GM23338 (cell line): ENCODE measurements at regions not wholly inside any gene's neighbourhood (a gene's known extent, or its start where the extent isn't known, plus 50 kb on each side); places are given as distances from the start of the nearest gene placed in this dataset.
A peak's percentile ranks its signal among the peaks of the same experiment; 100 is the strongest.

Experiments used
- ATAC-seq: fragments of 200-7000 bp; cut with Tn5 transposase; 3 replicates; pipeline ENCODE4 v1.9.1; 2020
- DNase-seq: peaks from one replicate; pipeline ENCODE4 v3.0.0-alpha.2; 2015; ENCODE audit warnings: low spot score
- H2AFZ ChIP-seq: fragments of 200-600 bp; sonication (generic); 2 replicates; pipeline ENCODE4 v1.8.0; 2016; ENCODE audit warnings: antibody characterized with exemption, mild to moderate bottlenecking, moderate library complexity
- H3F3A ChIP-seq: fragments of 200-600 bp; sonication (generic); replicated peaks from 2 replicates; pipeline ENCODE4 v1.8.0; 2017; ENCODE audit warnings: antibody characterized with exemption, mixed run types, low read depth
- H3K27ac ChIP-seq: fragments of 200-600 bp; sonication (generic); 2 replicates; pipeline ENCODE4 v1.6.1; 2016; ENCODE audit warnings: low read depth
- H3K27me3 ChIP-seq: fragments of 200-600 bp; sonication (generic); 2 replicates; pipeline ENCODE4 v1.8.0; 2016; ENCODE audit warnings: mild to moderate bottlenecking, mixed run types, moderate library complexity; ENCODE audit not compliant: insufficient read depth
- H3K36me3 ChIP-seq: fragments of 200-600 bp; sonication (generic); 2 replicates; pipeline ENCODE4 v1.8.0; 2016; ENCODE audit warnings: mild to moderate bottlenecking; ENCODE audit not compliant: insufficient read depth
- H3K4me1 ChIP-seq: fragments of 200-600 bp; sonication (generic); 2 replicates; pipeline ENCODE4 v1.8.0; 2016; ENCODE audit warnings: mild to moderate bottlenecking, moderate library complexity; ENCODE audit not compliant: insufficient read depth
- H3K4me2 ChIP-seq: fragments of 200-600 bp; sonication (generic); 2 replicates; pipeline ENCODE4 v1.7.1; 2017; ENCODE audit warnings: mixed run types
- H3K4me3 ChIP-seq: fragments of 200-600 bp; sonication (generic); 2 replicates; pipeline ENCODE4 v1.6.1; 2016; ENCODE audit warnings: mixed run types
- H3K79me2 ChIP-seq: fragments of 200-600 bp; sonication (generic); replicated peaks from 2 replicates; pipeline ENCODE4 v1.8.0; 2017; ENCODE audit warnings: mild to moderate bottlenecking; ENCODE audit not compliant: insufficient read depth
- H3K9me2 ChIP-seq: fragments of 200-600 bp; sonication (generic); 2 replicates; pipeline ENCODE4 v1.8.0; 2017; ENCODE audit not compliant: insufficient read depth
- H4K20me1 ChIP-seq: fragments of 200-600 bp; sonication (generic); replicated peaks from 2 replicates; pipeline ENCODE4 v1.8.0; 2017; ENCODE audit warnings: mild to moderate bottlenecking; ENCODE audit not compliant: insufficient read depth
- H3K27ac Mint-ChIP-seq: 2 replicates; pipeline ENCODE4 v1.8.0; 2020; ENCODE audit warnings: inconsistent platforms, mild to moderate bottlenecking, moderate library complexity, mixed read lengths
- H3K27me3 Mint-ChIP-seq: 3 replicates; pipeline ENCODE4 v1.8.0; 2022; ENCODE audit warnings: low read depth, mild to moderate bottlenecking, moderate library complexity, mixed read lengths, inconsistent platforms; ENCODE audit not compliant: insufficient read depth, poor library complexity
- H3K36me3 Mint-ChIP-seq: 3 replicates; pipeline ENCODE4 v1.8.0; 2021; ENCODE audit warnings: low read depth, mild to moderate bottlenecking, inconsistent platforms, moderate library complexity, mixed read lengths
- H3K4me1 Mint-ChIP-seq: 3 replicates; pipeline ENCODE4 v1.8.0; 2020; ENCODE audit warnings: mild to moderate bottlenecking, inconsistent platforms, mixed read lengths
- H3K4me3 Mint-ChIP-seq: 3 replicates; pipeline ENCODE4 v1.8.0; 2021; ENCODE audit warnings: moderate library complexity, mild to moderate bottlenecking, inconsistent platforms, mixed read lengths
- H3K9me3 Mint-ChIP-seq: 3 replicates; pipeline ENCODE4 v1.8.0; 2020; ENCODE audit warnings: moderate library complexity, mild to moderate bottlenecking, inconsistent platforms, mixed read lengths
- EZH2phosphoT487 ChIP-seq: fragments of 200-600 bp; sonication (generic); IDR thresholded peaks from one replicate; pipeline ENCODE4 v1.8.1; 2018; ENCODE audit warnings: antibody characterized with exemption; ENCODE audit not compliant: unreplicated experiment
- NANOG ChIP-seq: IDR thresholded peaks from 2 replicates; pipeline ENCODE4 v1.6.1; 2016; ENCODE audit warnings: antibody characterized with exemption, borderline replicate concordance
- STAT1 ChIP-seq: IDR thresholded peaks from one replicate; pipeline ENCODE4 v1.6.1; 2016; ENCODE audit warnings: antibody characterized with exemption; ENCODE audit not compliant: unreplicated experiment
- ZNF114 ChIP-seq: fragments of 250-450 bp; sonication (Bioruptor Pico); IDR thresholded peaks from 2 replicates; pipeline ENCODE4 v1.5.0; 2020; ENCODE audit warnings: mild to moderate bottlenecking, moderate library complexity
- TF ChIP-seq, protein P1 (sequence below): IDR thresholded peaks from one replicate; pipeline ENCODE4 v1.6.1; 2018; ENCODE audit warnings: antibody characterized with exemption; ENCODE audit not compliant: unreplicated experiment
- TF ChIP-seq, protein P2 (sequence below): fragments of 250-450 bp; sonication (Bioruptor Pico); IDR thresholded peaks from 2 replicates; pipeline ENCODE4 v1.5.0; 2020; ENCODE audit warnings: mild to moderate bottlenecking, moderate library complexity

DNA sequence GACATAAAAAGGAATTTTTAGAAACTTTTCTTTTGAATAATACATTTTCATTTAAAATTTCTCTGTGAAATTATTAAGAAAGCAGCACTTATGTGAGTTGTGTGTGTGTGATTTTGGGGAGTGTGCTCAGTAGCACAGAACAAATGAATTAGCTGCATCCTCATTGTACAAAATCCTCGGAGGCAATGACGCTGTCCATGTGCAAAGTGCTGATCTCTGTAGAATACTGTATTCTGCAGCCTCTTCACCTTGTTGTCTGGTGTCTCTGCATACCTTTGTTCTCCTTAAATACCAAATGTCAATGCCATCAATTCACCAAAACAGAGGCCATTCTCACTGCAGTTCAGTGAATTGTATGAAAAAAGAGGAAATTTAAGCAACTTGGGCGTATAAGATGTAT is 838.4 kb downstream of the QKI start:
- Mint-ChIP-seq H3K36me3 (peaks cover 4% of the 10 kb centered on the region; the same call in 2 of the 3 replicates), H3K27ac (no peak overlapping the region), H3K9me3 (no peaks in the 10 kb centered on the region; the same call in 2 of the 3 replicates), H3K27me3 (peaks cover 1% of the 10 kb centered on the region), H3K4me3 (no peak overlapping the region), H3K4me1 (peaks cover 15% of the 10 kb centered on the region)
- ATAC-seq (peak; percentile 53; the same call in 2 of the 3 replicates), DNase-seq (peak; percentile 44)
- TF ChIP-seq ZNF114 (CRISPR knock-in tag): no peak
- TF ChIP-seq, protein P1, sequence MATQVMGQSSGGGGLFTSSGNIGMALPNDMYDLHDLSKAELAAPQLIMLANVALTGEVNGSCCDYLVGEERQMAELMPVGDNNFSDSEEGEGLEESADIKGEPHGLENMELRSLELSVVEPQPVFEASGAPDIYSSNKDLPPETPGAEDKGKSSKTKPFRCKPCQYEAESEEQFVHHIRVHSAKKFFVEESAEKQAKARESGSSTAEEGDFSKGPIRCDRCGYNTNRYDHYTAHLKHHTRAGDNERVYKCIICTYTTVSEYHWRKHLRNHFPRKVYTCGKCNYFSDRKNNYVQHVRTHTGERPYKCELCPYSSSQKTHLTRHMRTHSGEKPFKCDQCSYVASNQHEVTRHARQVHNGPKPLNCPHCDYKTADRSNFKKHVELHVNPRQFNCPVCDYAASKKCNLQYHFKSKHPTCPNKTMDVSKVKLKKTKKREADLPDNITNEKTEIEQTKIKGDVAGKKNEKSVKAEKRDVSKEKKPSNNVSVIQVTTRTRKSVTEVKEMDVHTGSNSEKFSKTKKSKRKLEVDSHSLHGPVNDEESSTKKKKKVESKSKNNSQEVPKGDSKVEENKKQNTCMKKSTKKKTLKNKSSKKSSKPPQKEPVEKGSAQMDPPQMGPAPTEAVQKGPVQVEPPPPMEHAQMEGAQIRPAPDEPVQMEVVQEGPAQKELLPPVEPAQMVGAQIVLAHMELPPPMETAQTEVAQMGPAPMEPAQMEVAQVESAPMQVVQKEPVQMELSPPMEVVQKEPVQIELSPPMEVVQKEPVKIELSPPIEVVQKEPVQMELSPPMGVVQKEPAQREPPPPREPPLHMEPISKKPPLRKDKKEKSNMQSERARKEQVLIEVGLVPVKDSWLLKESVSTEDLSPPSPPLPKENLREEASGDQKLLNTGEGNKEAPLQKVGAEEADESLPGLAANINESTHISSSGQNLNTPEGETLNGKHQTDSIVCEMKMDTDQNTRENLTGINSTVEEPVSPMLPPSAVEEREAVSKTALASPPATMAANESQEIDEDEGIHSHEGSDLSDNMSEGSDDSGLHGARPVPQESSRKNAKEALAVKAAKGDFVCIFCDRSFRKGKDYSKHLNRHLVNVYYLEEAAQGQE: peak; percentile 81
- Histone ChIP-seq H3F3A (no peaks in the 10 kb centered on the region), H3K4me2 (no peak overlapping the region), H3K27ac (no peak overlapping the region), H2AFZ (no peak overlapping the region), H4K20me1 (no peaks in the 10 kb centered on the region), H3K9me2 (no peaks in the 10 kb centered on the region; the same call in 1 of the 2 replicates), H3K4me1 (peaks cover 16% of the 10 kb centered on the region; the same call in 1 of the 2 replicates), H3K27me3 (no peaks in the 10 kb centered on the region), H3K36me3 (no peaks in the 10 kb centered on the region), H3K79me2 (no peaks in the 10 kb centered on the region), H3K4me3 (no peak overlapping the region)

DNA sequence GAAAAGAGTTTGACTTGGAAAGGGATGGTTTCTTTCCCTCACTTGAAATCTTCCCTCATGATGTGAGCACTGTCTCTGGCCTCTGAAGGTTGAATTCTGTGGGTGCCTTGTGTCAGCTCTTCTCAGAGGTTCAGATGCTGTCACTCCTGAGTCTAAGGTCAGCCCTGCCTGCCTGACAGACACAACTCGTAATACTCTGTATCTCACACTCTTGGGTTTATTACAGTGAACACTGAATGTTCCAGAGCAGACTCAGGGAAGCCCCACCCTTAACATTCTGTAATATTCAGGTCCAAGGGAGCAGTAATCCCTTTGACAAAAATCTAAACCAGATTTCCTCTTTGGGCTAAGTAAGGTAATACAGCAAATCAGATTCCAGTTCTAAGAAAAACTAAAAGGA is 837.8 kb downstream of the QKI start:
- H3K27me3 Mint-ChIP-seq: peaks cover 1% of the 10 kb centered on the region
- H3K4me3 Mint-ChIP-seq: no peak overlapping the region
- no peaks in the 10 kb centered on the region; the same call in 2 of the 3 replicates for H3K9me3 Mint-ChIP-seq
- TF ChIP-seq EZH2phosphoT487: no peak
- peaks cover 15% of the 10 kb centered on the region for H3K4me1 Mint-ChIP-seq
- no peaks in the 10 kb centered on the region; the same call in 1 of the 2 replicates for H3K9me2 ChIP-seq
- peaks cover 16% of the 10 kb centered on the region; the same call in 1 of the 2 replicates for H3K4me1 ChIP-seq
- no peaks in the 10 kb centered on the region for H4K20me1 ChIP-seq
- no peaks in the 10 kb centered on the region for H3K36me3 ChIP-seq
- no peak overlapping the region for H3K27ac Mint-ChIP-seq
- H3K36me3 Mint-ChIP-seq: peaks cover 4% of the 10 kb centered on the region; the same call in 2 of the 3 replicates
- H3K27ac ChIP-seq: no peak overlapping the region
- H3K27me3 ChIP-seq: no peaks in the 10 kb centered on the region
- no peaks in the 10 kb centered on the region for H3K79me2 ChIP-seq
- DNase-seq (no peak), ATAC-seq (no peak)
- no peak overlapping the region for H3K4me3 ChIP-seq
- H3K4me2 ChIP-seq: no peak overlapping the region
- no peak overlapping the region for H2AFZ ChIP-seq
- no peaks in the 10 kb centered on the region for H3F3A ChIP-seq

DNA sequence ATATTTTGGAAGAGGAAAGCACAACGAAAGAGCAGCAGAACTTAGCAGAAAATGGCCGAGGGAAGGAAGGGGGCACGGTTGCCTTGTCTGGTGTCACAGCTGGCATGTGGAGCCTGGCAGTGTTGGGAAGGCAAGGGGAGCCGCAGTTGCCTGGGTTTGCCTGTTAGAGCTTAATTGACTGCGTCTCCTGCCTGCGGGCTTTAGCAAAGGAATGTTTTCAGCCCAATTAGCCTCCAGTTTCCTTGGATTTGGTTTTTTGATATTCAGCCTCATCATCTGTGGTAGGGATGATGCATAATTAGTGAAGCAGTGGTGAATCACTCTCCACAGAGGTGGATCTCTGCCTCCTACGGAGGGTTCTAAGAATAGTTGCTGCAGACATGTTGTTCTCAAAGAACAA is 832.6 kb downstream of the QKI start:
- DNase-seq (no peak), ATAC-seq (no peak)
- Histone ChIP-seq H3K36me3 (no peaks in the 10 kb centered on the region), H3K27me3 (no peaks in the 10 kb centered on the region), H2AFZ (no peak overlapping the region), H3K4me2 (no peak overlapping the region), H3K9me2 (peaks cover 10% of the 10 kb centered on the region; the same call in 1 of the 2 replicates), H3K79me2 (no peaks in the 10 kb centered on the region), H3K4me1 (peaks cover 10% of the 10 kb centered on the region; the same call in 1 of the 2 replicates), H4K20me1 (no peaks in the 10 kb centered on the region), H3K27ac (no peak overlapping the region), H3K4me3 (no peak overlapping the region), H3F3A (no peaks in the 10 kb centered on the region)
- H3K36me3 Mint-ChIP-seq: no peaks in the 10 kb centered on the region
- H3K4me1 Mint-ChIP-seq: peaks cover 5% of the 10 kb centered on the region
- no peaks in the 10 kb centered on the region for H3K27me3 Mint-ChIP-seq
- H3K9me3 Mint-ChIP-seq: no peaks in the 10 kb centered on the region; the same call in 2 of the 3 replicates
- no peak overlapping the region for H3K4me3 Mint-ChIP-seq
- no peak overlapping the region for H3K27ac Mint-ChIP-seq
- TF ChIP-seq STAT1 (no peak), NANOG (no peak)
- TF ChIP-seq, protein P2, sequence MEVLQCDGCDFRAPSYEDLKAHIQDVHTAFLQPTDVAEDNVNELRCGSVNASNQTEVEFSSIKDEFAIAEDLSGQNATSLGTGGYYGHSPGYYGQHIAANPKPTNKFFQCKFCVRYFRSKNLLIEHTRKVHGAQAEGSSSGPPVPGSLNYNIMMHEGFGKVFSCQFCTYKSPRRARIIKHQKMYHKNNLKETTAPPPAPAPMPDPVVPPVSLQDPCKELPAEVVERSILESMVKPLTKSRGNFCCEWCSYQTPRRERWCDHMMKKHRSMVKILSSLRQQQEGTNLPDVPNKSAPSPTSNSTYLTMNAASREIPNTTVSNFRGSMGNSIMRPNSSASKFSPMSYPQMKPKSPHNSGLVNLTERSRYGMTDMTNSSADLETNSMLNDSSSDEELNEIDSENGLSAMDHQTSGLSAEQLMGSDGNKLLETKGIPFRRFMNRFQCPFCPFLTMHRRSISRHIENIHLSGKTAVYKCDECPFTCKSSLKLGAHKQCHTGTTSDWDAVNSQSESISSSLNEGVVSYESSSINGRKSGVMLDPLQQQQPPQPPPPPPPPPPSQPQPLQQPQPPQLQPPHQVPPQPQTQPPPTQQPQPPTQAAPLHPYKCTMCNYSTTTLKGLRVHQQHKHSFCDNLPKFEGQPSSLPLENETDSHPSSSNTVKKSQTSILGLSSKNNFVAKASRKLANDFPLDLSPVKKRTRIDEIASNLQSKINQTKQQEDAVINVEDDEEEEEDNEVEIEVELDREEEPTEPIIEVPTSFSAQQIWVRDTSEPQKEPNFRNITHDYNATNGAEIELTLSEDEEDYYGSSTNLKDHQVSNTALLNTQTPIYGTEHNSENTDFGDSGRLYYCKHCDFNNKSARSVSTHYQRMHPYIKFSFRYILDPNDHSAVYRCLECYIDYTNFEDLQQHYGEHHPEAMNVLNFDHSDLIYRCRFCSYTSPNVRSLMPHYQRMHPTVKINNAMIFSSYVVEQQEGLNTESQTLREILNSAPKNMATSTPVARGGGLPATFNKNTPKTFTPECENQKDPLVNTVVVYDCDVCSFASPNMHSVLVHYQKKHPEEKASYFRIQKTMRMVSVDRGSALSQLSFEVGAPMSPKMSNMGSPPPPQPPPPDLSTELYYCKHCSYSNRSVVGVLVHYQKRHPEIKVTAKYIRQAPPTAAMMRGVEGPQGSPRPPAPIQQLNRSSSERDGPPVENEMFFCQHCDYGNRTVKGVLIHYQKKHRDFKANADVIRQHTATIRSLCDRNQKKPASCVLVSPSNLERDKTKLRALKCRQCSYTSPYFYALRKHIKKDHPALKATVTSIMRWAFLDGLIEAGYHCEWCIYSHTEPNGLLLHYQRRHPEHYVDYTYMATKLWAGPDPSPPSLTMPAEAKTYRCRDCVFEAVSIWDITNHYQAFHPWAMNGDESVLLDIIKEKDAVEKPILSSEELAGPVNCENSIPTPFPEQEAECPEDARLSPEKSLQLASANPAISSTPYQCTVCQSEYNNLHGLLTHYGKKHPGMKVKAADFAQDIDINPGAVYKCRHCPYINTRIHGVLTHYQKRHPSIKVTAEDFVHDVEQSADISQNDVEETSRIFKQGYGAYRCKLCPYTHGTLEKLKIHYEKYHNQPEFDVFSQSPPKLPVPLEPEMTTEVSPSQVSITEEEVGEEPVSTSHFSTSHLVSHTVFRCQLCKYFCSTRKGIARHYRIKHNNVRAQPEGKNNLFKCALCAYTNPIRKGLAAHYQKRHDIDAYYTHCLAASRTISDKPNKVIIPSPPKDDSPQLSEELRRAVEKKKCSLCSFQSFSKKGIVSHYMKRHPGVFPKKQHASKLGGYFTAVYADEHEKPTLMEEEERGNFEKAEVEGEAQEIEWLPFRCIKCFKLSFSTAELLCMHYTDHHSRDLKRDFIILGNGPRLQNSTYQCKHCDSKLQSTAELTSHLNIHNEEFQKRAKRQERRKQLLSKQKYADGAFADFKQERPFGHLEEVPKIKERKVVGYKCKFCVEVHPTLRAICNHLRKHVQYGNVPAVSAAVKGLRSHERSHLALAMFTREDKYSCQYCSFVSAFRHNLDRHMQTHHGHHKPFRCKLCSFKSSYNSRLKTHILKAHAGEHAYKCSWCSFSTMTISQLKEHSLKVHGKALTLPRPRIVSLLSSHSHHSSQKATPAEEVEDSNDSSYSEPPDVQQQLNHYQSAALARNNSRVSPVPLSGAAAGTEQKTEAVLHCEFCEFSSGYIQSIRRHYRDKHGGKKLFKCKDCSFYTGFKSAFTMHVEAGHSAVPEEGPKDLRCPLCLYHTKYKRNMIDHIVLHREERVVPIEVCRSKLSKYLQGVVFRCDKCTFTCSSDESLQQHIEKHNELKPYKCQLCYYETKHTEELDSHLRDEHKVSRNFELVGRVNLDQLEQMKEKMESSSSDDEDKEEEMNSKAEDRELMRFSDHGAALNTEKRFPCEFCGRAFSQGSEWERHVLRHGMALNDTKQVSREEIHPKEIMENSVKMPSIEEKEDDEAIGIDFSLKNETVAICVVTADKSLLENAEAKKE (CRISPR knock-in tag): no peak
